ENCODE measurements at regions not wholly inside any gene's neighbourhood (a gene's known extent, or its start where the extent isn't known, plus 50 kb on each side); places are given as distances from the start of the nearest gene placed in this dataset.

- H4K20me1 ChIP-seq (ENCODE audit: insufficient read depth), result no peaks in the 10 kb centered on the region
- H3K27me3 ChIP-seq (replicated peaks; ENCODE audit: insufficient read depth), result peaks cover 23% of the 10 kb centered on the region
- H3K27ac ChIP-seq, result no peak overlapping the region
- 30 to 38% methylated on average over 1 of the region's 1 CpG for WGBS, 2 experiments (ENCODE audit: low coverage in 1 of 2, low lambda C conversion rate in 2 of 2, missing lambda C conversion rate in 2 of 2)
- in situ Hi-C loops (cut with MboI), result no loop called here
- no peak overlapping the region for H3K4me2 ChIP-seq (ENCODE audit: unreplicated experiment)
- H3K4me3 ChIP-seq, result no peak overlapping the region
- DNase-seq, result no peak
- no peaks in the 10 kb centered on the region for H3F3A ChIP-seq (ENCODE audit: insufficient read depth)
- H3K9me3 ChIP-seq (ENCODE audit: low read depth), result no peaks in the 10 kb centered on the region
- H3K9me2 ChIP-seq (ENCODE audit: insufficient read depth), result no peaks in the 10 kb centered on the region
- no peak for TF ChIP-seq EZH2phosphoT487 (IDR thresholded peaks at IDR 0.05; ENCODE audit: insufficient read depth, low read depth)
- no peak for TF ChIP-seq EZH2 (IDR thresholded peaks at IDR 0.05; ENCODE audit: insufficient read depth, poor library complexity, severe bottlenecking)
- no peaks in the 10 kb centered on the region for H3K79me2 ChIP-seq (ENCODE audit: insufficient read depth)
- H3K9ac ChIP-seq, result no peak overlapping the region
- H2AFZ ChIP-seq, result no peak overlapping the region
- H3K4me1 ChIP-seq (ENCODE audit: insufficient read depth), result no peaks in the 10 kb centered on the region
- no peaks in the 10 kb centered on the region for H3K36me3 ChIP-seq (ENCODE audit: low read depth)
Measured at GRCh38 chr4:108324450-108324849, 155.7 kb upstream of the LEF1 start.

GRCh38 chr4:108322497-108322896, 153.8 kb upstream of the LEF1 start:
- Histone ChIP-seq H3K4me2 (ENCODE audit: unreplicated experiment) (no peak overlapping the region), H3K36me3 (ENCODE audit: low read depth) (no peaks in the 10 kb centered on the region), H3K79me2 (ENCODE audit: insufficient read depth) (no peaks in the 10 kb centered on the region), H3F3A (ENCODE audit: insufficient read depth) (no peaks in the 10 kb centered on the region), H3K9me2 (ENCODE audit: insufficient read depth) (no peaks in the 10 kb centered on the region), H3K27me3 (replicated peaks; ENCODE audit: insufficient read depth) (peaks cover 11% of the 10 kb centered on the region), H2AFZ (no peak overlapping the region), H3K4me3 (no peak overlapping the region), H3K9ac (no peak overlapping the region), H3K9me3 (ENCODE audit: low read depth) (no peaks in the 10 kb centered on the region), H3K4me1 (ENCODE audit: insufficient read depth) (no peaks in the 10 kb centered on the region), H3K27ac (no peak overlapping the region), H4K20me1 (ENCODE audit: insufficient read depth) (no peaks in the 10 kb centered on the region)
- in situ Hi-C loops (cut with MboI), result no loop called here
- no peak for TF ChIP-seq EZH2phosphoT487 (IDR thresholded peaks at IDR 0.05; ENCODE audit: insufficient read depth, low read depth)
- no peak for TF ChIP-seq EZH2 (IDR thresholded peaks at IDR 0.05; ENCODE audit: insufficient read depth, poor library complexity, severe bottlenecking)
- no peak for DNase-seq
- WGBS, 2 experiments (ENCODE audit: low coverage in 1 of 2, low lambda C conversion rate in 2 of 2, missing lambda C conversion rate in 2 of 2), result 16 to 20% methylated on average over 4 of the region's 4 CpGs

- TF ChIP-seq EZH2phosphoT487 (IDR thresholded peaks at IDR 0.05; ENCODE audit: insufficient read depth, low read depth), result no peak
- no peak for TF ChIP-seq EZH2 (IDR thresholded peaks at IDR 0.05; ENCODE audit: insufficient read depth, poor library complexity, severe bottlenecking)
- Histone ChIP-seq H3K4me1 (ENCODE audit: insufficient read depth) (no peaks in the 10 kb centered on the region), H3F3A (ENCODE audit: insufficient read depth) (no peaks in the 10 kb centered on the region), H3K9ac (no peak overlapping the region), H3K4me3 (no peak overlapping the region), H3K79me2 (ENCODE audit: insufficient read depth) (no peaks in the 10 kb centered on the region), H3K9me3 (ENCODE audit: low read depth) (no peaks in the 10 kb centered on the region), H3K27ac (no peak overlapping the region), H3K27me3 (replicated peaks; ENCODE audit: insufficient read depth) (no peaks in the 10 kb centered on the region), H4K20me1 (ENCODE audit: insufficient read depth) (no peaks in the 10 kb centered on the region), H2AFZ (no peak overlapping the region), H3K9me2 (ENCODE audit: insufficient read depth) (no peaks in the 10 kb centered on the region), H3K36me3 (ENCODE audit: low read depth) (no peaks in the 10 kb centered on the region), H3K4me2 (ENCODE audit: unreplicated experiment) (no peak overlapping the region)
- in situ Hi-C loops (cut with MboI), result no loop called here
- no peak for DNase-seq
- WGBS, 2 experiments (ENCODE audit: low coverage in 1 of 2, low lambda C conversion rate in 2 of 2, missing lambda C conversion rate in 2 of 2), result 12 to 13% methylated on average over 1 of the region's 1 CpG
Measured at GRCh38 chr4:108320061-108320460, 151.3 kb upstream of the LEF1 start.

GRCh38 chr4:108317377-108317776, 148.6 kb upstream of the LEF1 start:
- H4K20me1 ChIP-seq (ENCODE audit: insufficient read depth), result no peaks in the 10 kb centered on the region
- no peak overlapping the region for H3K9ac ChIP-seq
- H3K9me2 ChIP-seq (ENCODE audit: insufficient read depth), result no peaks in the 10 kb centered on the region
- H3F3A ChIP-seq (ENCODE audit: insufficient read depth), result no peaks in the 10 kb centered on the region
- peaks cover 12% of the 10 kb centered on the region for H3K27me3 ChIP-seq (replicated peaks; ENCODE audit: insufficient read depth)
- no peak for TF ChIP-seq EZH2 (IDR thresholded peaks at IDR 0.05; ENCODE audit: insufficient read depth, poor library complexity, severe bottlenecking)
- TF ChIP-seq EZH2phosphoT487 (IDR thresholded peaks at IDR 0.05; ENCODE audit: insufficient read depth, low read depth), result no peak
- in situ Hi-C loops (cut with MboI), result no loop called here
- H3K4me2 ChIP-seq (ENCODE audit: unreplicated experiment), result no peak overlapping the region
- no peak overlapping the region for H2AFZ ChIP-seq
- 25 to 47% methylated on average over 1 of the region's 1 CpG for WGBS, 2 experiments (ENCODE audit: low coverage in 1 of 2, low lambda C conversion rate in 2 of 2, missing lambda C conversion rate in 2 of 2)
- no peaks in the 10 kb centered on the region for H3K4me1 ChIP-seq (ENCODE audit: insufficient read depth)
- H3K4me3 ChIP-seq, result no peak overlapping the region
- DNase-seq, result no peak
- H3K79me2 ChIP-seq (ENCODE audit: insufficient read depth), result no peaks in the 10 kb centered on the region
- no peaks in the 10 kb centered on the region for H3K9me3 ChIP-seq (ENCODE audit: low read depth)
- no peaks in the 10 kb centered on the region for H3K36me3 ChIP-seq (ENCODE audit: low read depth)
- H3K27ac ChIP-seq, result no peak overlapping the region

GRCh38 chr4:108315694-108316093, 147.0 kb upstream of the LEF1 start:
- TF ChIP-seq EZH2phosphoT487 (IDR thresholded peaks at IDR 0.05; ENCODE audit: insufficient read depth, low read depth), result no peak
- TF ChIP-seq EZH2 (IDR thresholded peaks at IDR 0.05; ENCODE audit: insufficient read depth, poor library complexity, severe bottlenecking), result no peak
- DNase-seq, result no peak
- Histone ChIP-seq H3K36me3 (ENCODE audit: low read depth) (no peaks in the 10 kb centered on the region), H3K27ac (no peak overlapping the region), H3K79me2 (ENCODE audit: insufficient read depth) (no peaks in the 10 kb centered on the region), H3K9me2 (ENCODE audit: insufficient read depth) (no peaks in the 10 kb centered on the region), H3K4me3 (no peak overlapping the region), H3K4me1 (ENCODE audit: insufficient read depth) (no peaks in the 10 kb centered on the region), H3K4me2 (ENCODE audit: unreplicated experiment) (no peak overlapping the region), H4K20me1 (ENCODE audit: insufficient read depth) (no peaks in the 10 kb centered on the region), H2AFZ (no peak overlapping the region), H3F3A (ENCODE audit: insufficient read depth) (no peaks in the 10 kb centered on the region), H3K27me3 (replicated peaks; ENCODE audit: insufficient read depth) (peaks cover 12% of the 10 kb centered on the region), H3K9ac (no peak overlapping the region), H3K9me3 (ENCODE audit: low read depth) (no peaks in the 10 kb centered on the region)
- in situ Hi-C loops (cut with MboI), result no loop called here
- WGBS, 2 experiments (ENCODE audit: low coverage in 1 of 2, low lambda C conversion rate in 2 of 2, missing lambda C conversion rate in 2 of 2), result 31 to 42% methylated on average over 3 of the region's 3 CpGs
